ENCODE measurements at regions not wholly inside any gene's neighbourhood (a gene's known extent, or its start where the extent isn't known, plus 50 kb on each side); places are given as distances from the start of the nearest gene placed in this dataset.

DNA sequence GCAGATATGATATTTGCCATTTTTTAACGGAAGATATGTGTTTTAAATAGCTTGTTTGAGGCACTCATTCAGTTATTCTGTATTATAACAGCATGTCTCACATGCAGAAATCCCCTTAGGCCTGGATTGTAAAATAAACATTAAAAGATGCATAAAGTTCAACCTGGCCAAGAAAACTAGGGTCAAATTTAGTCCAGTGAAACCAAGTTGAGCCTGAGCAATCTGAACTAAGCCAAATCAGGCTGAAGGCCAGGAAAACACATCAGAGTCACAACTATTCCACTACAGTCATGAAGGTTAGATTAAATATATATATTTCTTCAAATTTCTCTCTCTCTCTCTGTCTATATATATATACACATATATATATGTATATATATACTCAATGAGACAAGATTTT is 504.8 kb downstream of the SLITRK1 start:
- intact Hi-C loops (cut with DNase I), result no loop called here
- no peak for DNase-seq
- H3K27me3 ChIP-seq, result no peaks in the 10 kb centered on the region
- H3K4me1 ChIP-seq (replicated peaks in 1 of 2), result no peaks in the 10 kb centered on the region
- H3K4me3 ChIP-seq, result no peak overlapping the region
- H3K9me3 ChIP-seq (replicated peaks in 1 of 3), result no peaks in the 10 kb centered on the region
- H3K36me3 ChIP-seq (replicated peaks in 1 of 2), result no peaks in the 10 kb centered on the region
- WGBS, 4 donors, result 51 to 71% (median 61%) methylated on average over 1 of the region's 1 CpG
- TF ChIP-seq, protein P1, sequence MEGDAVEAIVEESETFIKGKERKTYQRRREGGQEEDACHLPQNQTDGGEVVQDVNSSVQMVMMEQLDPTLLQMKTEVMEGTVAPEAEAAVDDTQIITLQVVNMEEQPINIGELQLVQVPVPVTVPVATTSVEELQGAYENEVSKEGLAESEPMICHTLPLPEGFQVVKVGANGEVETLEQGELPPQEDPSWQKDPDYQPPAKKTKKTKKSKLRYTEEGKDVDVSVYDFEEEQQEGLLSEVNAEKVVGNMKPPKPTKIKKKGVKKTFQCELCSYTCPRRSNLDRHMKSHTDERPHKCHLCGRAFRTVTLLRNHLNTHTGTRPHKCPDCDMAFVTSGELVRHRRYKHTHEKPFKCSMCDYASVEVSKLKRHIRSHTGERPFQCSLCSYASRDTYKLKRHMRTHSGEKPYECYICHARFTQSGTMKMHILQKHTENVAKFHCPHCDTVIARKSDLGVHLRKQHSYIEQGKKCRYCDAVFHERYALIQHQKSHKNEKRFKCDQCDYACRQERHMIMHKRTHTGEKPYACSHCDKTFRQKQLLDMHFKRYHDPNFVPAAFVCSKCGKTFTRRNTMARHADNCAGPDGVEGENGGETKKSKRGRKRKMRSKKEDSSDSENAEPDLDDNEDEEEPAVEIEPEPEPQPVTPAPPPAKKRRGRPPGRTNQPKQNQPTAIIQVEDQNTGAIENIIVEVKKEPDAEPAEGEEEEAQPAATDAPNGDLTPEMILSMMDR (IDR thresholded peaks at IDR 0.05), result no peak
- no peak for TF ChIP-seq POLR2A (IDR thresholded peaks at IDR 0.05)
- no peak overlapping the region for H3K27ac ChIP-seq

DNA sequence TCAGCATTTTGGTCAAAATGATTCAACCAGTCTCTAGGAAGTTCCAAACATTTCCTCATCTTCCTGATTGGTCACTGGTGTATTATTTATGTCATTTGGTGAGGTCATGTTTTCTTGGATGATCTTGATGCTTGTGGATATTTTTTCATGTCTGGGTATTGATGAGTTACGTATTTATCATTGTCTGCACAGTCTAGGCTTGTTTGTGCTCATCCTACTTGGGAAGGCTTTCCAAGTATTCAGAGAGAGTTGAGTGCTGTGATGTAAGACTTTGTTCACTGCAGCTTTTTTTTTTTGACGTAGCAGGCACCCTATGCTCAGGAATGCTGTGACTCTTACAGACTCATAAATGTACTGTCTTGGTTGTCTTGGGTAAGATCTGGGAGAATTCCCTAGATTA is 509.5 kb downstream of the SLITRK1 start:
- H3K9me3 ChIP-seq (replicated peaks in 1 of 3), result no peaks in the 10 kb centered on the region
- no peak overlapping the region for H3K4me3 ChIP-seq
- DNase-seq, result no peak
- H3K36me3 ChIP-seq (replicated peaks in 1 of 2), result no peaks in the 10 kb centered on the region
- WGBS, 4 donors, result 26 to 90% (median 45%) methylated on average over 2 of the region's 2 CpGs
- intact Hi-C loops (cut with DNase I), result no loop called here
- no peaks in the 10 kb centered on the region for H3K4me1 ChIP-seq (replicated peaks in 1 of 2)
- H3K27me3 ChIP-seq, result no peaks in the 10 kb centered on the region
- no peak overlapping the region for H3K27ac ChIP-seq
- TF ChIP-seq POLR2A (IDR thresholded peaks at IDR 0.05), result no peak
- TF ChIP-seq, protein P1 (IDR thresholded peaks at IDR 0.05), result no peak

DNA sequence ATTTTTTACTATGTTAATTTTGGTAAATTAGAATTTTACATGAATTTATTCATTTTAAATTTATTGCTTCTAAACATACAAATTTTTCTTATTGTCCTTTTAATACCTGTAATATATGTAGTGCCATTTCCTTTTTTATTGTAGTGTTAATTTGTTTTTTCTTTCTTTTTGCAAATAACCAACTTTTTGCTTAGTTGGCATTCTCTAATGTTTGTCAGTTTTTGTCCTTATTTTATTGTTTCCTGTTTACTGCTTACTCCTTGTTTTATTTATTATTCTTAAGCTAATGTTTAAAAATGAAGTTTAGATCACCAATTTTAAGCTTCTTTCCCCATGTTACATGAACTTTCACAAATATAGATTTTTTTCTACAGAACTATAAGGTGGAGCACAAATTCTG is 516.6 kb downstream of the SLITRK1 start:
- TF ChIP-seq POLR2A (IDR thresholded peaks at IDR 0.05), result no peak
- TF ChIP-seq, protein P1 (IDR thresholded peaks at IDR 0.05), result no peak
- Histone ChIP-seq H3K9me3 (replicated peaks in 1 of 3) (no peaks in the 10 kb centered on the region), H3K27me3 (no peaks in the 10 kb centered on the region), H3K36me3 (replicated peaks in 1 of 2) (no peaks in the 10 kb centered on the region), H3K4me3 (no peak overlapping the region), H3K4me1 (replicated peaks in 1 of 2) (no peaks in the 10 kb centered on the region), H3K27ac (no peak overlapping the region)
- intact Hi-C loops (cut with DNase I), result no loop called here
- DNase-seq, result no peak

DNA sequence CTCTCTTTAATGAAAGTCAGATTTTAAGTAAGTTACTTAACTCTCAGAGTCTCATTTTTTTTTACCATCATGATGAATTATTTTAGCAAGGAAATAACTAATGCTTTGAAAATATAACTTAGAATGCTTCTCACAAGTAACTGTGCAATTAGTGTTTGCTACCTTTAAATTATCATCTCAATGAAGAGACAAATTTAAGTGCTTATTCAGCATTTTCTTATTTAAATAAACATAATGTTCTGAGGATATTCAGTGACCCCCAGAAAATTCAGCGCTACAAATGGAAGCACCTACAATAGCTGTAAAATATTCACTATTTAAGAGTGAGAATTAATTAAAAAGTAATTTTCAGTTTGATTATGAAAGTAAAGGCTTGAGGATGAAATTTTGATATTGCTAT is 527.2 kb downstream of the SLITRK1 start:
- H3K4me3 ChIP-seq, result no peak overlapping the region
- TF ChIP-seq, protein P1 (IDR thresholded peaks at IDR 0.05), result no peak
- H3K4me1 ChIP-seq (replicated peaks in 1 of 2), result no peaks in the 10 kb centered on the region
- intact Hi-C loops (cut with DNase I), result no loop called here
- H3K9me3 ChIP-seq (replicated peaks in 1 of 3), result no peaks in the 10 kb centered on the region
- H3K36me3 ChIP-seq (replicated peaks in 1 of 2), result no peaks in the 10 kb centered on the region
- H3K27ac ChIP-seq, result no peak overlapping the region
- no peak for DNase-seq
- WGBS, 4 donors, result 84 to 100% (median 90%) methylated on average over 1 of the region's 1 CpG
- no peaks in the 10 kb centered on the region for H3K27me3 ChIP-seq
